ENCODE measurements at regions not wholly inside any gene's neighbourhood (a gene's known extent, or its start where the extent isn't known, plus 50 kb on each side); places are given as distances from the start of the nearest gene placed in this dataset.

DNA sequence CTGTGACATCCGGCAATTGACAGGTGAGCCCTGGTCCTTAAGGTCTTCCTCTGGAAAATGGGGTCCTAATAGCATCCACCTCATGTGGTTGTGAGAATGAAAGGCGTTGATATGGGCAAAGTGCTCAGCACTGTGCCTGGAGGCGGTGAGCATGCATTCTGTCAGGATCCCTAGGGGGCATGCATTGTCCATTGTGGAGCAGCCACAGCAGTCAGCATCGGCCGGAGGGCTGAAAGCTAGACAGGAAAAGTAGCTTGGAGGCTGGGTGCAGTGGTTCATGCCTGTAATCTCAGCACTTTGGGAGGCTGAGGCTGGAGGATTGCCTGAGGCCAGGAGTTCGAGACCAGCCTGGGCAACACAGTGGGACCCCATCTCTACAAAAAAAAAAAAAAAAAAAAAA is 122.2 kb downstream of the LHX2 start:
- TF ChIP-seq, protein P1, sequence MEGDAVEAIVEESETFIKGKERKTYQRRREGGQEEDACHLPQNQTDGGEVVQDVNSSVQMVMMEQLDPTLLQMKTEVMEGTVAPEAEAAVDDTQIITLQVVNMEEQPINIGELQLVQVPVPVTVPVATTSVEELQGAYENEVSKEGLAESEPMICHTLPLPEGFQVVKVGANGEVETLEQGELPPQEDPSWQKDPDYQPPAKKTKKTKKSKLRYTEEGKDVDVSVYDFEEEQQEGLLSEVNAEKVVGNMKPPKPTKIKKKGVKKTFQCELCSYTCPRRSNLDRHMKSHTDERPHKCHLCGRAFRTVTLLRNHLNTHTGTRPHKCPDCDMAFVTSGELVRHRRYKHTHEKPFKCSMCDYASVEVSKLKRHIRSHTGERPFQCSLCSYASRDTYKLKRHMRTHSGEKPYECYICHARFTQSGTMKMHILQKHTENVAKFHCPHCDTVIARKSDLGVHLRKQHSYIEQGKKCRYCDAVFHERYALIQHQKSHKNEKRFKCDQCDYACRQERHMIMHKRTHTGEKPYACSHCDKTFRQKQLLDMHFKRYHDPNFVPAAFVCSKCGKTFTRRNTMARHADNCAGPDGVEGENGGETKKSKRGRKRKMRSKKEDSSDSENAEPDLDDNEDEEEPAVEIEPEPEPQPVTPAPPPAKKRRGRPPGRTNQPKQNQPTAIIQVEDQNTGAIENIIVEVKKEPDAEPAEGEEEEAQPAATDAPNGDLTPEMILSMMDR (IDR thresholded peaks at IDR 0.05; ENCODE audit: insufficient read depth, low read length) = peak; percentile 42
- TF ChIP-seq, protein P2, sequence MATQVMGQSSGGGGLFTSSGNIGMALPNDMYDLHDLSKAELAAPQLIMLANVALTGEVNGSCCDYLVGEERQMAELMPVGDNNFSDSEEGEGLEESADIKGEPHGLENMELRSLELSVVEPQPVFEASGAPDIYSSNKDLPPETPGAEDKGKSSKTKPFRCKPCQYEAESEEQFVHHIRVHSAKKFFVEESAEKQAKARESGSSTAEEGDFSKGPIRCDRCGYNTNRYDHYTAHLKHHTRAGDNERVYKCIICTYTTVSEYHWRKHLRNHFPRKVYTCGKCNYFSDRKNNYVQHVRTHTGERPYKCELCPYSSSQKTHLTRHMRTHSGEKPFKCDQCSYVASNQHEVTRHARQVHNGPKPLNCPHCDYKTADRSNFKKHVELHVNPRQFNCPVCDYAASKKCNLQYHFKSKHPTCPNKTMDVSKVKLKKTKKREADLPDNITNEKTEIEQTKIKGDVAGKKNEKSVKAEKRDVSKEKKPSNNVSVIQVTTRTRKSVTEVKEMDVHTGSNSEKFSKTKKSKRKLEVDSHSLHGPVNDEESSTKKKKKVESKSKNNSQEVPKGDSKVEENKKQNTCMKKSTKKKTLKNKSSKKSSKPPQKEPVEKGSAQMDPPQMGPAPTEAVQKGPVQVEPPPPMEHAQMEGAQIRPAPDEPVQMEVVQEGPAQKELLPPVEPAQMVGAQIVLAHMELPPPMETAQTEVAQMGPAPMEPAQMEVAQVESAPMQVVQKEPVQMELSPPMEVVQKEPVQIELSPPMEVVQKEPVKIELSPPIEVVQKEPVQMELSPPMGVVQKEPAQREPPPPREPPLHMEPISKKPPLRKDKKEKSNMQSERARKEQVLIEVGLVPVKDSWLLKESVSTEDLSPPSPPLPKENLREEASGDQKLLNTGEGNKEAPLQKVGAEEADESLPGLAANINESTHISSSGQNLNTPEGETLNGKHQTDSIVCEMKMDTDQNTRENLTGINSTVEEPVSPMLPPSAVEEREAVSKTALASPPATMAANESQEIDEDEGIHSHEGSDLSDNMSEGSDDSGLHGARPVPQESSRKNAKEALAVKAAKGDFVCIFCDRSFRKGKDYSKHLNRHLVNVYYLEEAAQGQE (IDR thresholded peaks at IDR 0.05; ENCODE audit: insufficient replicate concordance, low read depth) = no peak
- no peak for TF ChIP-seq POLR2AphosphoS5 (IDR thresholded peaks at IDR 0.05; ENCODE audit: low read depth)
